K562 (cell line): ENCODE measurements at regions not wholly inside any gene's neighbourhood (a gene's known extent, or its start where the extent isn't known, plus 50 kb on each side); places are given as distances from the start of the nearest gene placed in this dataset.

Experiments
- ATAC-seq: fragments of 200-7000 bp; cut with Tn5 transposase; 3 replicates; pipeline ENCODE4 v1.9.1; 2020; ENCODE audit warnings: moderate library complexity
- BruUV-seq: library from RNA; stranded (reverse); fragments of 400-500 nt; replicated peaks from 2 replicates; lab custom pipeline; 2021; lab: Mats Ljungman, UMichigan
- CTCF ChIA-PET: fragments of 300-600 bp; formaldehyde crosslinking; extraction: SDS; loops from one replicate; lab custom pipeline; 2021; ENCODE audit warnings: low intra/inter-chr PET ratio; lab: Yijun Ruan, JAX
- POLR2A ChIA-PET: fragments of 300-600, 350-650 bp; sonication (Branson Sonifier 250); formaldehyde crosslinking; extraction: SDS; loops from one replicate; lab custom pipeline; 2021; ENCODE audit warnings: antibody characterized with exemption, inconsistent platforms; lab: Yijun Ruan, JAX
- DNase-seq, 4 experiments: peaks; one replicate each; pipeline versions ENCODE4 v3.0.0 to v3.0.0-alpha.2; 2011 to 2018; ENCODE audit warnings: low spot score in 3 of 4, mixed read lengths in 3 of 4; ENCODE audit errors: extremely low read depth in 1 of 4
- FAIRE-seq: peaks from 2 replicates; lab custom pipeline; 2011; peaks lifted over from hg19 to GRCh38; lab: Jason Lieb, UNC
- H2AFZ ChIP-seq: 2 replicates; pipeline ENCODE4 v1.6.0; 2011; ENCODE audit warnings: low read depth, low read length, control low read depth, inconsistent platforms
- H3K27ac ChIP-seq: fragments of 200-600 bp; 3 replicates; pipeline ENCODE4 v1.8.0; 2011; ENCODE audit warnings: low read depth, mild to moderate bottlenecking, control low read depth, inconsistent platforms, low read length, moderate library complexity, mixed read lengths; ENCODE audit errors: extremely low read depth
- H3K27me3 ChIP-seq, 2 experiments: fragments of 300-600 bp in 1 of 2; 2 replicates in 1 of 2; 3 replicates in 1 of 2; pipeline versions ENCODE4 v1.6.0 to v1.8.0; 2011; ENCODE audit warnings: inconsistent platforms in 2 of 2, low read length in 2 of 2, mild to moderate bottlenecking in 1 of 2, mixed read lengths in 1 of 2, moderate library complexity in 1 of 2; ENCODE audit not compliant: control insufficient read depth in 2 of 2, insufficient read depth in 2 of 2
- H3K36me3 ChIP-seq: fragments of 300-600 bp; 3 replicates; pipeline ENCODE4 v1.8.0; 2011; ENCODE audit warnings: mild to moderate bottlenecking, low read length, inconsistent platforms; ENCODE audit not compliant: control insufficient read depth, insufficient read depth
- H3K4me1 ChIP-seq, 2 experiments: fragments of 200-600 bp in 1 of 2; replicated peaks in 1 of 2; 2 replicates in 1 of 2; 3 replicates in 1 of 2; pipeline versions ENCODE4 v1.5.1 to v1.8.0; 2011; ENCODE audit warnings: inconsistent platforms in 2 of 2, low read length in 2 of 2, mild to moderate bottlenecking in 1 of 2, mixed read lengths in 1 of 2, moderate library complexity in 1 of 2; ENCODE audit not compliant: control insufficient read depth in 2 of 2, insufficient read depth in 2 of 2
- H3K4me2 ChIP-seq: 2 replicates; pipeline ENCODE4 v1.6.1; 2011; ENCODE audit warnings: low read length, control low read depth, inconsistent platforms, mixed read lengths; ENCODE audit not compliant: insufficient read depth
- H3K4me3 ChIP-seq: fragments of 200-600 bp; sonication (generic), shearing (Covaris generic); 2 replicates; pipeline ENCODE4 v1.5.1; 2016; ENCODE audit warnings: control low read depth, inconsistent platforms
- H3K79me2 ChIP-seq: fragments of 200-600 bp; 3 replicates; pipeline ENCODE4 v1.8.0; 2011; ENCODE audit warnings: low read length, inconsistent platforms; ENCODE audit not compliant: control insufficient read depth, insufficient read depth
- H3K9ac ChIP-seq, 2 experiments: 2 replicates each; pipeline versions ENCODE4 v1.6.0 to v1.6.1; 2011; ENCODE audit warnings: low read depth in 2 of 2, low read length in 2 of 2, control low read depth in 1 of 2, inconsistent platforms in 1 of 2, mild to moderate bottlenecking in 1 of 2, mixed read lengths in 1 of 2; ENCODE audit not compliant: insufficient read depth in 1 of 2
- H3K9me1 ChIP-seq: one replicate; pipeline ENCODE4 v1.6.0; 2011; ENCODE audit warnings: inconsistent platforms, mild to moderate bottlenecking, low read length, moderate library complexity; ENCODE audit not compliant: control insufficient read depth, insufficient read depth
- H3K9me3 ChIP-seq: replicated peaks from 2 replicates; pipeline ENCODE4 v1.5.1; 2011; ENCODE audit warnings: low read depth, low read length, inconsistent platforms; ENCODE audit not compliant: control insufficient read depth, insufficient read depth
- H4K20me1 ChIP-seq: replicated peaks from 2 replicates; pipeline ENCODE4 v1.6.1; 2011; ENCODE audit warnings: low read length, inconsistent platforms, mixed read lengths; ENCODE audit not compliant: control insufficient read depth, insufficient read depth
- CBX5 ChIP-seq: IDR thresholded peaks from 2 replicates; pipeline ENCODE4 v1.6.1; 2014; ENCODE audit warnings: low read depth, borderline replicate concordance
- EWSR1 ChIP-seq: fragments of 450-650 bp; IDR thresholded peaks from 2 replicates; pipeline ENCODE4 v1.6.1; 2018; ENCODE audit warnings: borderline replicate concordance, mild to moderate bottlenecking, low read depth, moderate library complexity; ENCODE audit not compliant: partially characterized antibody
- HNRNPL ChIP-seq: fragments of 200-400 bp; formaldehyde crosslinking; IDR thresholded peaks from 2 replicates; pipeline ENCODE4 v1.6.1; 2017; ENCODE audit warnings: low read depth, mild to moderate bottlenecking, low read length
- HNRNPUL1 ChIP-seq: fragments of 200-400 bp; formaldehyde crosslinking; IDR thresholded peaks from 2 replicates; pipeline ENCODE4 v1.6.1; 2017; ENCODE audit warnings: low read length
- POLR2A ChIP-seq: fragments of 450-650 bp; conservative IDR thresholded peaks from 2 replicates; pipeline ENCODE4 v1.6.1; 2016
- TRIM25 ChIP-seq: fragments of 450-650 bp; IDR thresholded peaks from 2 replicates; pipeline ENCODE4 v1.7.0; 2016; ENCODE audit warnings: borderline replicate concordance
- WGBS: fragments of 100-300 bp; shearing (Covaris generic); methylation state at CpG from one replicate; pipeline ENCODE4 v1.1.6; 2016; ENCODE audit warnings: low coverage, mixed read lengths; ENCODE audit not compliant: insufficient coverage; ENCODE audit errors: missing lambda C conversion rate; 5-methylcytosine and 5-hydroxymethylcytosine counted together
- in situ Hi-C: fragments of 300-500 bp; cut with MboI; formaldehyde crosslinking; loops from 4 replicates; pipeline ENCODE4 v1.15.0; 2018; ENCODE audit warnings: inconsistent platforms, mixed read lengths
- intact Hi-C: fragments of 100-400 bp; cut with micrococcal nuclease; formaldehyde crosslinking; loops from 2 replicates; pipeline ENCODE4 v1.14.2; 2022
- TF ChIP-seq, protein P1 (sequence below): fragments of 450-650 bp; IDR thresholded peaks from 2 replicates; pipeline ENCODE4 v1.6.1; 2014; ENCODE audit warnings: low read depth, mild to moderate bottlenecking, moderate library complexity, borderline replicate concordance

GRCh38 chr4:58566260-58566659, 1456.1 kb upstream of the IGFBP7 start:
- no peaks in the 10 kb centered on the region for H3K9me3 ChIP-seq
- DNase-seq = no peak
- whole genome bisulfite sequencing = 0% methylated on average over 1 of the region's 1 CpG
- H3K4me1 ChIP-seq = no peaks in the 10 kb centered on the region
- POLR2A ChIA-PET = no interaction called here
- no peaks in the 10 kb centered on the region for H3K79me2 ChIP-seq
- no peak overlapping the region for H3K27ac ChIP-seq
- TF ChIP-seq, protein P1, sequence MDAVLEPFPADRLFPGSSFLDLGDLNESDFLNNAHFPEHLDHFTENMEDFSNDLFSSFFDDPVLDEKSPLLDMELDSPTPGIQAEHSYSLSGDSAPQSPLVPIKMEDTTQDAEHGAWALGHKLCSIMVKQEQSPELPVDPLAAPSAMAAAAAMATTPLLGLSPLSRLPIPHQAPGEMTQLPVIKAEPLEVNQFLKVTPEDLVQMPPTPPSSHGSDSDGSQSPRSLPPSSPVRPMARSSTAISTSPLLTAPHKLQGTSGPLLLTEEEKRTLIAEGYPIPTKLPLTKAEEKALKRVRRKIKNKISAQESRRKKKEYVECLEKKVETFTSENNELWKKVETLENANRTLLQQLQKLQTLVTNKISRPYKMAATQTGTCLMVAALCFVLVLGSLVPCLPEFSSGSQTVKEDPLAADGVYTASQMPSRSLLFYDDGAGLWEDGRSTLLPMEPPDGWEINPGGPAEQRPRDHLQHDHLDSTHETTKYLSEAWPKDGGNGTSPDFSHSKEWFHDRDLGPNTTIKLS = no peak
- TF ChIP-seq CBX5 (no peak), EWSR1 (no peak), HNRNPUL1 (no peak), HNRNPL (no peak), TRIM25 (no peak), POLR2A (no peak)
- TF ChIP-seq, all 486 proteins: peak for 0
- Histone ChIP-seq H2AFZ (no peak overlapping the region), H3K27me3 (no peaks in the 10 kb centered on the region), H4K20me1 (no peaks in the 10 kb centered on the region; the same call in 1 of the 2 replicates), H3K9ac (no peak overlapping the region), H3K36me3 (no peaks in the 10 kb centered on the region), H3K4me2 (no peak overlapping the region), H3K9me1 (no peaks in the 10 kb centered on the region), H3K4me3 (no peak overlapping the region)
- no peak for ATAC-seq
- in situ Hi-C loops = no loop called here
- no TSS peak for BruUV-seq
- CTCF ChIA-PET = no interaction called here
- intact Hi-C loops = no loop called here
- no peak for FAIRE-seq
